ENCODE measurements at regions not wholly inside any gene's neighbourhood (a gene's known extent, or its start where the extent isn't known, plus 50 kb on each side); places are given as distances from the start of the nearest gene placed in this dataset.

- no peaks in the 10 kb centered on the region for H3K9me3 ChIP-seq (ENCODE audit: control insufficient read depth, insufficient read depth, low read length)
- no peak overlapping the region for H3K9ac ChIP-seq (ENCODE audit: low read depth, low read length)
- no peak overlapping the region for H3K27ac ChIP-seq (ENCODE audit: low read depth, low read length)
- no peaks in the 10 kb centered on the region for H3K36me3 ChIP-seq (ENCODE audit: control insufficient read depth, insufficient read depth, low read length)
- H3K4me1 ChIP-seq (ENCODE audit: control insufficient read depth, insufficient read depth, low read length): no peaks in the 10 kb centered on the region
- H3K4me3 ChIP-seq (ENCODE audit: low read depth, low read length): no peak overlapping the region
- no peaks in the 10 kb centered on the region for H3K27me3 ChIP-seq (ENCODE audit: control insufficient read depth, insufficient read depth, low read length)
Observed at GRCh38 chr21:35303085-35303484, 254.0 kb upstream of the RUNX1 start.

- H3K4me3 ChIP-seq (ENCODE audit: low read depth, low read length): no peak overlapping the region
- no peaks in the 10 kb centered on the region for H3K9me3 ChIP-seq (ENCODE audit: control insufficient read depth, insufficient read depth, low read length)
- H3K27ac ChIP-seq (ENCODE audit: low read depth, low read length): no peak overlapping the region
- no peak overlapping the region for H3K9ac ChIP-seq (ENCODE audit: low read depth, low read length)
- H3K4me1 ChIP-seq (ENCODE audit: control insufficient read depth, insufficient read depth, low read length): peaks cover 13% of the 10 kb centered on the region
- no peaks in the 10 kb centered on the region for H3K27me3 ChIP-seq (ENCODE audit: control insufficient read depth, insufficient read depth, low read length)
- no peaks in the 10 kb centered on the region for H3K36me3 ChIP-seq (ENCODE audit: control insufficient read depth, insufficient read depth, low read length)
Observed at GRCh38 chr21:35298757-35299156, 249.7 kb upstream of the RUNX1 start.

GRCh38 chr21:35297665-35298064 is 248.6 kb upstream of the RUNX1 start:
- Histone ChIP-seq H3K27ac (ENCODE audit: low read depth, low read length) (no peak overlapping the region), H3K36me3 (ENCODE audit: control insufficient read depth, insufficient read depth, low read length) (no peaks in the 10 kb centered on the region), H3K4me1 (ENCODE audit: control insufficient read depth, insufficient read depth, low read length) (peaks cover 13% of the 10 kb centered on the region)

GRCh38 chr21:35294231-35294898 is 245.3 kb upstream of the RUNX1 start:
- H3K9ac ChIP-seq (ENCODE audit: low read depth, low read length): no peak overlapping the region
- H3K36me3 ChIP-seq (ENCODE audit: control insufficient read depth, insufficient read depth, low read length): no peaks in the 10 kb centered on the region
- H3K27ac ChIP-seq (ENCODE audit: low read depth, low read length): peak overlapping the region; percentile 11
- H3K27me3 ChIP-seq (ENCODE audit: control insufficient read depth, insufficient read depth, low read length): no peaks in the 10 kb centered on the region
- H3K4me3 ChIP-seq (ENCODE audit: low read depth, low read length): no peak overlapping the region
- no peaks in the 10 kb centered on the region for H3K9me3 ChIP-seq (ENCODE audit: control insufficient read depth, insufficient read depth, low read length)
- H3K4me1 ChIP-seq (ENCODE audit: control insufficient read depth, insufficient read depth, low read length): peaks cover 13% of the 10 kb centered on the region

More at GRCh38 chr21:35297665-35298064, 248.6 kb upstream of the RUNX1 start:
- no peaks in the 10 kb centered on the region for H3K27me3 ChIP-seq (ENCODE audit: control insufficient read depth, insufficient read depth, low read length)
- no peak overlapping the region for H3K9ac ChIP-seq (ENCODE audit: low read depth, low read length)
- no peaks in the 10 kb centered on the region for H3K9me3 ChIP-seq (ENCODE audit: control insufficient read depth, insufficient read depth, low read length)
- H3K4me3 ChIP-seq (ENCODE audit: low read depth, low read length): no peak overlapping the region

- no peaks in the 10 kb centered on the region for H3K36me3 ChIP-seq (ENCODE audit: control insufficient read depth, insufficient read depth, low read length)
- H3K9me3 ChIP-seq (ENCODE audit: control insufficient read depth, insufficient read depth, low read length): peaks cover 4% of the 10 kb centered on the region
- no peaks in the 10 kb centered on the region for H3K27me3 ChIP-seq (ENCODE audit: control insufficient read depth, insufficient read depth, low read length)
- no peak overlapping the region for H3K27ac ChIP-seq (ENCODE audit: low read depth, low read length)
- H3K4me1 ChIP-seq (ENCODE audit: control insufficient read depth, insufficient read depth, low read length): peaks cover 13% of the 10 kb centered on the region
- no peak overlapping the region for H3K4me3 ChIP-seq (ENCODE audit: low read depth, low read length)
- no peak overlapping the region for H3K9ac ChIP-seq (ENCODE audit: low read depth, low read length)
Observed at GRCh38 chr21:35291973-35292627, 243.0 kb upstream of the RUNX1 start.

- H3K36me3 ChIP-seq (ENCODE audit: control insufficient read depth, insufficient read depth, low read length): no peaks in the 10 kb centered on the region
- H3K4me3 ChIP-seq (ENCODE audit: low read depth, low read length): no peak overlapping the region
- H3K9ac ChIP-seq (ENCODE audit: low read depth, low read length): no peak overlapping the region
- H3K4me1 ChIP-seq (ENCODE audit: control insufficient read depth, insufficient read depth, low read length): peaks cover 13% of the 10 kb centered on the region
- no peak overlapping the region for H3K27ac ChIP-seq (ENCODE audit: low read depth, low read length)
- peaks cover 5% of the 10 kb centered on the region for H3K9me3 ChIP-seq (ENCODE audit: control insufficient read depth, insufficient read depth, low read length)
- H3K27me3 ChIP-seq (ENCODE audit: control insufficient read depth, insufficient read depth, low read length): no peaks in the 10 kb centered on the region
Observed at GRCh38 chr21:35291034-35291433, 241.9 kb upstream of the RUNX1 start.

GRCh38 chr21:35288238-35288637 is 239.1 kb upstream of the RUNX1 start:
- H3K27me3 ChIP-seq (ENCODE audit: control insufficient read depth, insufficient read depth, low read length): no peaks in the 10 kb centered on the region
- H3K4me3 ChIP-seq (ENCODE audit: low read depth, low read length): no peak overlapping the region
- no peak overlapping the region for H3K27ac ChIP-seq (ENCODE audit: low read depth, low read length)
- H3K4me1 ChIP-seq (ENCODE audit: control insufficient read depth, insufficient read depth, low read length): no peaks in the 10 kb centered on the region
- H3K36me3 ChIP-seq (ENCODE audit: control insufficient read depth, insufficient read depth, low read length): no peaks in the 10 kb centered on the region
- H3K9ac ChIP-seq (ENCODE audit: low read depth, low read length): no peak overlapping the region
- H3K9me3 ChIP-seq (ENCODE audit: control insufficient read depth, insufficient read depth, low read length): peaks cover 5% of the 10 kb centered on the region

- Histone ChIP-seq H3K9ac (ENCODE audit: low read depth, low read length) (no peak overlapping the region), H3K4me1 (ENCODE audit: control insufficient read depth, insufficient read depth, low read length) (no peaks in the 10 kb centered on the region), H3K4me3 (ENCODE audit: low read depth, low read length) (no peak overlapping the region), H3K27me3 (ENCODE audit: control insufficient read depth, insufficient read depth, low read length) (no peaks in the 10 kb centered on the region), H3K9me3 (ENCODE audit: control insufficient read depth, insufficient read depth, low read length) (peaks cover 5% of the 10 kb centered on the region), H3K36me3 (ENCODE audit: control insufficient read depth, insufficient read depth, low read length) (no peaks in the 10 kb centered on the region), H3K27ac (ENCODE audit: low read depth, low read length) (no peak overlapping the region)
Observed at GRCh38 chr21:35284199-35284598, 235.1 kb upstream of the RUNX1 start.

- Histone ChIP-seq H3K36me3 (ENCODE audit: control insufficient read depth, insufficient read depth, low read length) (no peaks in the 10 kb centered on the region), H3K4me3 (ENCODE audit: low read depth, low read length) (no peak overlapping the region), H3K9me3 (ENCODE audit: control insufficient read depth, insufficient read depth, low read length) (peaks cover 5% of the 10 kb centered on the region), H3K27ac (ENCODE audit: low read depth, low read length) (no peak overlapping the region), H3K4me1 (ENCODE audit: control insufficient read depth, insufficient read depth, low read length) (no peaks in the 10 kb centered on the region), H3K27me3 (ENCODE audit: control insufficient read depth, insufficient read depth, low read length) (no peaks in the 10 kb centered on the region), H3K9ac (ENCODE audit: low read depth, low read length) (no peak overlapping the region)
Observed at GRCh38 chr21:35282944-35283343, 233.8 kb upstream of the RUNX1 start.

- H3K27me3 ChIP-seq (ENCODE audit: control insufficient read depth, insufficient read depth, low read length): no peaks in the 10 kb centered on the region
- H3K4me3 ChIP-seq (ENCODE audit: low read depth, low read length): no peak overlapping the region
- H3K27ac ChIP-seq (ENCODE audit: low read depth, low read length): no peak overlapping the region
- H3K9me3 ChIP-seq (ENCODE audit: control insufficient read depth, insufficient read depth, low read length): no peaks in the 10 kb centered on the region
- H3K36me3 ChIP-seq (ENCODE audit: control insufficient read depth, insufficient read depth, low read length): no peaks in the 10 kb centered on the region
- H3K9ac ChIP-seq (ENCODE audit: low read depth, low read length): no peak overlapping the region
- no peaks in the 10 kb centered on the region for H3K4me1 ChIP-seq (ENCODE audit: control insufficient read depth, insufficient read depth, low read length)
Observed at GRCh38 chr21:35281956-35282355, 232.9 kb upstream of the RUNX1 start.

- Histone ChIP-seq H3K36me3 (ENCODE audit: control insufficient read depth, insufficient read depth, low read length) (no peaks in the 10 kb centered on the region), H3K9ac (ENCODE audit: low read depth, low read length) (no peak overlapping the region), H3K9me3 (ENCODE audit: control insufficient read depth, insufficient read depth, low read length) (no peaks in the 10 kb centered on the region), H3K27ac (ENCODE audit: low read depth, low read length) (no peak overlapping the region), H3K27me3 (ENCODE audit: control insufficient read depth, insufficient read depth, low read length) (no peaks in the 10 kb centered on the region), H3K4me1 (ENCODE audit: control insufficient read depth, insufficient read depth, low read length) (no peaks in the 10 kb centered on the region), H3K4me3 (ENCODE audit: low read depth, low read length) (no peak overlapping the region)
Observed at GRCh38 chr21:35280231-35280630, 231.1 kb upstream of the RUNX1 start.

Data from HUES48 (cell line).